ENCODE measurements at regions not wholly inside any gene's neighbourhood (a gene's known extent, or its start where the extent isn't known, plus 50 kb on each side); places are given as distances from the start of the nearest gene placed in this dataset.
A peak's percentile ranks its signal among the peaks of the same experiment; 100 is the strongest.

DNA sequence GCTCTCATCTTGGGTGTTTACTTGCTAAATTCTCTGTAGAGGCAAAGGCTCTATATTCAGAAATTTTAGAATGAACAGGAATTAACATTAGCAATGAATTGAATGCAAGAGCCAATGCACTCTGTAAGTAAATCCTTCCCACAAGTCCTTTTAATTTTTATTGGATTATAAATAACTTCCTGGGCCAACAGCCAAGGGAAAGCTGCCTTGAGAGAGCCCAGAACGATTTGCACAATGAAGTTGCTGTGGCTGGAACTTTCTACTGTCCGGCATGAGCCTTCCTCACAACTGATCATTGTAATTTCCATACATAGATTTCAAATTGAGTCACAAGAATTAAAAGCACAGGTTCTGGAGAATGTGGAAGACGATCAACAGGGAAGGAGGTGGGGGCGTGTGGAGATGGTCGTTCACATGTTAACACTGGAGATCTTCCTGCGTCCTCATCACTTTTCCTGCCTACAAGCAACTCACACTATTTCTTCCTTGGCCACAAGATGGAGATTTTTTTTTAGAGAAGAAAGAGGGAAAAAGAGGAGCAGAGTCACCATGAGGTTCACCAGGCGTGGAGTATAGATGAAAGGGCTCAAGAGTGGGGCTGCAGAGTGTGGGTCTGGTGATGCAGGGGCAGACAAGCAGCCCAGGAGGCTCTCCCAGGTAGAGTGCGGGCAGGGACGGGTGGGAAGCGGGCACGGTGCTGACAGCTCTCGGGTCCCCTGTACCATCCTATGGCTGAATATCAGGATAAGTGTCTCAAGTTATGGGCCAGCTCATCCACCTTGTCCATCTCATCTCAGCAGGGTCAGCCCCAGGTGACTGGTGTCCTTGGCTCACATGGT lies 110.7 kb downstream of the SOX1 start:
- Mint-ChIP-seq H3K4me3 (no peak overlapping the region), H3K27me3 (peaks cover 35% of the 10 kb centered on the region), H3K4me1 (ENCODE audit: unreplicated experiment) (no peaks in the 10 kb centered on the region), H3K9me3 (peaks cover 9% of the 10 kb centered on the region), H3K27ac (no peak overlapping the region), H3K36me3 (no peaks in the 10 kb centered on the region)
- TF ChIP-seq CTCF (conservative IDR thresholded peaks at IDR 0.05): no peak
- DNase-seq (ENCODE audit: extremely low spot score, unreplicated experiment): no peak

- Mint-ChIP-seq H3K4me1 (ENCODE audit: unreplicated experiment) (no peaks in the 10 kb centered on the region), H3K9me3 (peaks cover 7% of the 10 kb centered on the region), H3K4me3 (no peak overlapping the region), H3K27me3 (peaks cover 35% of the 10 kb centered on the region), H3K36me3 (no peaks in the 10 kb centered on the region), H3K27ac (no peak overlapping the region)
- DNase-seq (ENCODE audit: extremely low spot score, unreplicated experiment): peak; percentile 49
- no peak for TF ChIP-seq CTCF (conservative IDR thresholded peaks at IDR 0.05)
These were observed 111.8 kb downstream of the SOX1 start for GRCh38 chr13:112178769-112179168.

- H3K27ac Mint-ChIP-seq: no peak overlapping the region
- H3K4me1 Mint-ChIP-seq (ENCODE audit: unreplicated experiment): no peaks in the 10 kb centered on the region
- no peak for DNase-seq (ENCODE audit: extremely low spot score, unreplicated experiment)
- H3K27me3 Mint-ChIP-seq: peaks cover 29% of the 10 kb centered on the region
- no peaks in the 10 kb centered on the region for H3K36me3 Mint-ChIP-seq
- H3K4me3 Mint-ChIP-seq: no peak overlapping the region
- TF ChIP-seq CTCF (conservative IDR thresholded peaks at IDR 0.05): no peak
- H3K9me3 Mint-ChIP-seq: peaks cover under 1% of the 10 kb centered on the region
These were observed 112.5 kb downstream of the SOX1 start for GRCh38 chr13:112179421-112179820.

GRCh38 chr13:112179995-112180394 lies 113.0 kb downstream of the SOX1 start:
- no peaks in the 10 kb centered on the region for H3K36me3 Mint-ChIP-seq
- TF ChIP-seq CTCF (conservative IDR thresholded peaks at IDR 0.05): no peak
- no peak overlapping the region for H3K4me3 Mint-ChIP-seq
- DNase-seq (ENCODE audit: extremely low spot score, unreplicated experiment): no peak
- H3K27ac Mint-ChIP-seq: no peak overlapping the region
- peaks cover 27% of the 10 kb centered on the region for H3K27me3 Mint-ChIP-seq
- H3K9me3 Mint-ChIP-seq: no peaks in the 10 kb centered on the region
- H3K4me1 Mint-ChIP-seq (ENCODE audit: unreplicated experiment): no peaks in the 10 kb centered on the region

DNA sequence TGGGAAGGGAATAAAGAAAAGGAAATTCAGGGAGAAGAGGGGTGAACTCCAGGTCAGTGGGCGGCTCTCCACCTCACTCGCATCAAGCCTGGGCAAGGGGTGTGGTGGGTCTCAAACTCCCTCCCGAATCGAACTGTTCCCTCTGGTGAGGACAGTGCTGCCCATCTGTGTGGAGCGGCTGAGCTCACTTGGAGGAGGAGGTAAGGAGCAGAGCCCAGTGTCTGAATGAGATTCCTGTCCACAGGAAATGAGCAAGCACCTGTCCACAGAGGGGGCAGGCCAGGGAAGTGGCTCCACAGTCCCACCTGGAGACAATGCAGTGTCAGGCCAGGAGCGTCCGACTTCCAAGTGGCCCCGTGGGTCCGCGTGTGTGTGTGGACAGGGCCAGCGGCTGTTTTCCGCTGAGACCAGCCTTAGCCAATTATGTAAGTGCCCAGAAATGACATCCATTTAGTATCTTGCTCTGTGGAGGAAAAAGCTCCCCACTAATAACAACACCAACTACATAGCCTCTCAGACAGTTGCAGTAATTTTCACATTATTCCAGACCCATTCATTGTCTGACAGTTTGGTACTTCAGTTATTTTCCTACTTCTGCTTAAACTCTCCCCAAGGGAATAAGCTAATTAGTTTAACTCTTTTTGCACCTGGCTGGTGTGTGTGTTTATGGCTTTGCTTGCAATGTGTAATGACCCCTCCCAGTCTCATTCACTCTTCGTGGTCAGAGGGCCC lies 114.6 kb downstream of the SOX1 start:
- H3K9me3 Mint-ChIP-seq: no peaks in the 10 kb centered on the region

More for the DNA sequence above, 114.6 kb downstream of the SOX1 start:
- Mint-ChIP-seq H3K4me1 (ENCODE audit: unreplicated experiment) (no peaks in the 10 kb centered on the region), H3K36me3 (no peaks in the 10 kb centered on the region), H3K27ac (no peak overlapping the region), H3K4me3 (no peak overlapping the region), H3K27me3 (peaks cover 25% of the 10 kb centered on the region)
- TF ChIP-seq CTCF (conservative IDR thresholded peaks at IDR 0.05): no peak
- no peak for DNase-seq (ENCODE audit: extremely low spot score, unreplicated experiment)

Measured in type B pancreatic cell (in vitro differentiated cells).